ENCODE measurements at regions not wholly inside any gene's neighbourhood (a gene's known extent, or its start where the extent isn't known, plus 50 kb on each side); places are given as distances from the start of the nearest gene placed in this dataset.

GRCh38 chrX:97845451-97845850, 961.7 kb downstream of the RPA4 start:
- Histone ChIP-seq H3K27me3 (ENCODE audit: control insufficient read depth in 2 of 2, insufficient read depth in 2 of 2, low read length in 2 of 2) (no peaks in the 10 kb centered on the region), H3K4me2 (ENCODE audit: insufficient read depth, low read length) (no peak overlapping the region), H3K9me3 (replicated peaks; ENCODE audit: control insufficient read depth, insufficient read depth, low read length) (no peaks in the 10 kb centered on the region), H3K9ac (replicated peaks; ENCODE audit: extremely low read depth, insufficient read depth, low read length) (no peak overlapping the region), H3K79me2 (ENCODE audit: control insufficient read depth, insufficient read depth, low read length) (no peaks in the 10 kb centered on the region), H3K4me3 (replicated peaks in 1 of 3; ENCODE audit: insufficient read depth in 1 of 3, low read depth in 1 of 3, low read length in 3 of 3) (no peak overlapping the region), H3K9me1 (replicated peaks; ENCODE audit: control insufficient read depth, extremely low read depth, insufficient read depth, low read length) (no peaks in the 10 kb centered on the region), H2AFZ (ENCODE audit: low read depth, low read length) (no peak overlapping the region), H3K36me3 (ENCODE audit: control insufficient read depth in 2 of 2, extremely low read depth in 1 of 2, insufficient read depth in 2 of 2, low read length in 2 of 2) (no peaks in the 10 kb centered on the region), H3K4me1 (ENCODE audit: control insufficient read depth, extremely low read depth, insufficient read depth, low read length) (no peaks in the 10 kb centered on the region), H3K27ac (ENCODE audit: insufficient read depth, low read depth, low read length) (no peak overlapping the region), H4K20me1 (replicated peaks; ENCODE audit: control insufficient read depth, extremely low read depth, insufficient read depth, low read length) (no peaks in the 10 kb centered on the region)
- BruUV-seq (replicated peaks), result no TSS peak
- POLR2A ChIA-PET, result no interaction called here
- dilution Hi-C loops (cut with MboI; ENCODE audit: extremely low pct_ligation_motif_present, low sequenced_read_pairs) (no loop called here), intact Hi-C loops (cut with micrococcal nuclease) (no loop called here)
- no peak for TF ChIP-seq POLR2A (IDR thresholded peaks at IDR 0.05; ENCODE audit: low read depth, low read length)
- TF ChIP-seq EZH2 (IDR thresholded peaks at IDR 0.05; ENCODE audit: borderline replicate concordance, low read depth, low read length, severe bottlenecking), result no peak
- no peak for TF ChIP-seq POLR2AphosphoS5 (IDR thresholded peaks at IDR 0.05; ENCODE audit: insufficient read depth, low read depth, low read length)
- TF ChIP-seq GATA2 (IDR thresholded peaks at IDR 0.05; ENCODE audit: insufficient read depth, insufficient read length, low read depth, low read length), result no peak
- no peak for TF ChIP-seq JUN (IDR thresholded peaks at IDR 0.05; ENCODE audit: borderline replicate concordance, insufficient read depth, insufficient read length, low read depth)
- TF ChIP-seq FOS (IDR thresholded peaks at IDR 0.05; ENCODE audit: borderline replicate concordance, insufficient read depth, low read length), result no peak
- TF ChIP-seq MAX (IDR thresholded peaks at IDR 0.05; ENCODE audit: insufficient read depth, insufficient read length), result no peak
- no peak for TF ChIP-seq MYC (IDR thresholded peaks at IDR 0.05; ENCODE audit: low read depth, low read length)
- no peak for TF ChIP-seq CTCF (IDR thresholded peaks at IDR 0.05; ENCODE audit: extremely low read depth in 1 of 2, insufficient read depth in 1 of 2, low read depth in 1 of 2, low read length in 2 of 2)
- FAIRE-seq (no peak), DNase-seq (ENCODE audit: low read depth, low spot score) (no peak)
- CTCF ChIA-PET, result no interaction called here
